OCI-LY1 (cell line): ENCODE measurements at regions not wholly inside any gene's neighbourhood (a gene's known extent, or its start where the extent isn't known, plus 50 kb on each side); places are given as distances from the start of the nearest gene placed in this dataset.

ENCODE experiments used
- H2AFZ ChIP-seq: fragments of 200-600 bp; sonication (generic), shearing (Covaris generic); 2 replicates; pipeline ENCODE4 v1.6.0; 2014; ENCODE audit warnings: antibody characterized with exemption, mild to moderate bottlenecking, low read length
- H3F3A ChIP-seq: fragments of 200-600 bp; sonication (generic), shearing (Covaris generic); 2 replicates; pipeline ENCODE4 v1.6.0; 2014; ENCODE audit warnings: mild to moderate bottlenecking, antibody characterized with exemption, low read length, moderate library complexity; ENCODE audit not compliant: insufficient read depth
- H3K27ac ChIP-seq: fragments of 200-600 bp; sonication (generic); 2 replicates; pipeline ENCODE4 v1.5.1; 2014; ENCODE audit warnings: low read length, mixed run types, mild to moderate bottlenecking, low read depth; ENCODE audit not compliant: poor library complexity, severe bottlenecking
- H3K27me3 ChIP-seq: fragments of 200-600 bp; sonication (generic); 2 replicates; pipeline ENCODE4 v1.6.0; 2014; ENCODE audit warnings: antibody characterized with exemption, mild to moderate bottlenecking, low read length, moderate library complexity; ENCODE audit not compliant: insufficient read depth
- H3K36me3 ChIP-seq: fragments of 200-600 bp; sonication (generic); 2 replicates; pipeline ENCODE4 v1.6.1; 2014; ENCODE audit warnings: mild to moderate bottlenecking, antibody characterized with exemption, low read length, moderate library complexity, mixed read lengths; ENCODE audit not compliant: insufficient read depth
- H3K4me1 ChIP-seq: fragments of 200-600 bp; sonication (generic); 2 replicates; pipeline ENCODE4 v1.5.1; 2014; ENCODE audit warnings: mild to moderate bottlenecking, low read length, moderate library complexity; ENCODE audit not compliant: insufficient read depth, severe bottlenecking
- H3K4me2 ChIP-seq: fragments of 200-600 bp; sonication (generic), shearing (Covaris generic); 2 replicates; pipeline ENCODE4 v1.6.1; 2014; ENCODE audit warnings: low read length
- H3K4me3 ChIP-seq: fragments of 200-600 bp; sonication (generic); 2 replicates; pipeline ENCODE4 v1.5.1; 2014; ENCODE audit warnings: low read length, low read depth, mild to moderate bottlenecking, mixed read lengths; ENCODE audit not compliant: poor library complexity, severe bottlenecking
- H3K79me2 ChIP-seq: fragments of 200-600 bp; shearing (Covaris generic); 2 replicates; pipeline ENCODE4 v1.6.1; 2016; ENCODE audit warnings: mixed run types, low read length, mixed read lengths; ENCODE audit not compliant: insufficient read depth
- H3K9ac ChIP-seq: fragments of 200-600 bp; sonication (generic), shearing (Covaris generic); 2 replicates; pipeline ENCODE4 v1.6.1; 2014; ENCODE audit warnings: mild to moderate bottlenecking, low read length, mixed read lengths
- H3K9me2 ChIP-seq: fragments of 200-600 bp; sonication (generic), shearing (Covaris generic); 2 replicates; pipeline ENCODE4 v1.6.1; 2014; ENCODE audit warnings: low read depth, mild to moderate bottlenecking, low read length, mixed read lengths
- H3K9me3 ChIP-seq: fragments of 200-600 bp; shearing (Covaris generic); 2 replicates; pipeline ENCODE4 v1.6.1; 2014; ENCODE audit warnings: low read length, mixed read lengths
- H4K20me1 ChIP-seq: fragments of 200-600 bp; sonication (generic), shearing (Covaris generic); 2 replicates; pipeline ENCODE4 v1.6.0; 2016; ENCODE audit warnings: mild to moderate bottlenecking, low read length; ENCODE audit not compliant: insufficient read depth
- CTCF ChIP-seq: fragments of 200-600 bp; sonication (generic), shearing (Covaris generic); IDR thresholded peaks from 2 replicates; pipeline ENCODE4 v1.5.1; 2017; ENCODE audit warnings: mild to moderate bottlenecking, antibody characterized with exemption, low read length, moderate library complexity, mixed read lengths
- EZH2 ChIP-seq: fragments of 200-600 bp; sonication (generic), shearing (Covaris generic); IDR thresholded peaks from 2 replicates; pipeline ENCODE4 v1.8.0; 2017; ENCODE audit warnings: borderline replicate concordance, mixed run types, mild to moderate bottlenecking, antibody characterized with exemption, low read length, moderate library complexity, mixed read lengths

- H3K4me3 ChIP-seq: no peak overlapping the region
- H4K20me1 ChIP-seq: no peaks in the 10 kb centered on the region
- no peaks in the 10 kb centered on the region for H3K9me3 ChIP-seq
- TF ChIP-seq EZH2 (no peak), CTCF (no peak)
- H3K9ac ChIP-seq: no peak overlapping the region
- H3K27me3 ChIP-seq: no peaks in the 10 kb centered on the region
- no peaks in the 10 kb centered on the region for H3K36me3 ChIP-seq
- H3F3A ChIP-seq: no peaks in the 10 kb centered on the region
- no peaks in the 10 kb centered on the region for H3K9me2 ChIP-seq
- no peaks in the 10 kb centered on the region for H3K4me1 ChIP-seq
- no peak overlapping the region for H3K27ac ChIP-seq
- H2AFZ ChIP-seq: no peak overlapping the region
- H3K4me2 ChIP-seq: no peak overlapping the region
- H3K79me2 ChIP-seq: no peaks in the 10 kb centered on the region
These were observed 579.0 kb downstream of the LRFN5 start for GRCh38 chr14:42185718-42186117.

DNA sequence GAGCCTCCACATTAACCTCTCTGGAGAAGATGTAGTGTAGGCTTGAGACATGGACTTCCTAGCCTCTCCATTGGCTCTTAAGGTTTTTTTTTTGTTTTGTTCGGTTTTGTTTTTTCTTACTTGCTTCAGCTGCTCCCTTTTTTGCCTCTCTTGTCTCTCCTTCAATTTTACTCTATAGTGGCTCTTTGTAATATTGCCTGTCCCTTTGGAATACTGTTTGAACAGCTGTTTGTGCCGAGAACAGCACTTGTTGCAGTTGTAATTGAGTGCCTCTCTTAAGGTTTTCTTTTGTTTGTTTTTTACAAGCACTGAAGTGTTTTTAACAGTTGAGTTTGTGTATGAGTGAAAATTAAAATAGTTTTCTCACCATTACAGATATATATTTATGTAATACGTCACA, 567.7 kb downstream of the LRFN5 start:
- no peaks in the 10 kb centered on the region for H3F3A ChIP-seq
- no peak overlapping the region for H3K4me3 ChIP-seq

DNA sequence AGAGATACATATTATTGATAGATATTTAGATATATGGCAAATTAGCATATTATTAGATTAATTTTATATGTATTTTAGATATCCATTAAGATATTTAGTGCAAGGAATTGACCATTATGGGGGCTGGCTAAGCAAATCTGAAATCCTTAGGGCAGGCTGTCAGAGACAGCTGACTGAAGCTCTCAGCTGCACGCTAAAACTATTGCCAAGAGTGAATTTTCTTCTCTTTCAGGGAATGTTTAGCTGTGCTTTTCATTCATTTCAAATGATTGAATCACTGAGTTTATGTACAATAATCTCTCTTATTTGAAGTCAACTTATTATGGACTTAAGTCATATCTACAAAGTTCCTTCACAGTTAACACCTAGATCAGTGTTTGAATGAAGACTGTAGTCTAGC, 566.5 kb downstream of the LRFN5 start:
- no peaks in the 10 kb centered on the region for H3K36me3 ChIP-seq
- H3K4me3 ChIP-seq: no peak overlapping the region
- H3K4me1 ChIP-seq: no peaks in the 10 kb centered on the region
- H4K20me1 ChIP-seq: no peaks in the 10 kb centered on the region
- no peak overlapping the region for H2AFZ ChIP-seq
- H3F3A ChIP-seq: no peaks in the 10 kb centered on the region
- H3K9me3 ChIP-seq: no peaks in the 10 kb centered on the region
- no peak overlapping the region for H3K4me2 ChIP-seq
- H3K9ac ChIP-seq: no peak overlapping the region
- H3K27ac ChIP-seq: no peak overlapping the region
- no peaks in the 10 kb centered on the region for H3K9me2 ChIP-seq
- TF ChIP-seq EZH2 (no peak), CTCF (no peak)
- no peaks in the 10 kb centered on the region for H3K27me3 ChIP-seq
- H3K79me2 ChIP-seq: no peaks in the 10 kb centered on the region

More for the DNA sequence above, 567.7 kb downstream of the LRFN5 start:
- Histone ChIP-seq H2AFZ (no peak overlapping the region), H3K27ac (no peak overlapping the region), H3K4me2 (no peak overlapping the region), H3K9me2 (no peaks in the 10 kb centered on the region), H3K27me3 (no peaks in the 10 kb centered on the region), H3K9me3 (no peaks in the 10 kb centered on the region), H3K9ac (no peak overlapping the region), H3K36me3 (no peaks in the 10 kb centered on the region), H4K20me1 (no peaks in the 10 kb centered on the region), H3K4me1 (no peaks in the 10 kb centered on the region), H3K79me2 (no peaks in the 10 kb centered on the region)
- TF ChIP-seq CTCF (no peak), EZH2 (no peak)
